Chondrocyte (in vitro differentiated cells): ENCODE measurements at regions not wholly inside any gene's neighbourhood (a gene's known extent, or its start where the extent isn't known, plus 50 kb on each side); places are given as distances from the start of the nearest gene placed in this dataset.

ENCODE experiments used
- DNase-seq: peaks from one replicate; pipeline ENCODE4 v3.0.0; 2021; ENCODE audit warnings: mixed read lengths, low spot score
- H3K27ac Mint-ChIP-seq: one replicate; pipeline ENCODE4 v1.8.0; 2021; ENCODE audit warnings: mild to moderate bottlenecking, moderate library complexity, mixed read lengths; ENCODE audit not compliant: unreplicated experiment
- H3K27me3 Mint-ChIP-seq: 2 replicates; pipeline ENCODE4 v1.8.0; 2021; ENCODE audit warnings: low read depth, mixed read lengths
- H3K36me3 Mint-ChIP-seq: 2 replicates; pipeline ENCODE4 v1.8.0; 2021; ENCODE audit warnings: low read depth, mixed read lengths
- H3K4me1 Mint-ChIP-seq: 2 replicates; pipeline ENCODE4 v1.8.0; 2021; ENCODE audit warnings: low read depth, mild to moderate bottlenecking, mixed read lengths
- H3K4me3 Mint-ChIP-seq: one replicate; pipeline ENCODE4 v1.8.0; 2021; ENCODE audit warnings: mild to moderate bottlenecking, moderate library complexity, mixed read lengths; ENCODE audit not compliant: unreplicated experiment
- H3K9me3 Mint-ChIP-seq: 2 replicates; pipeline ENCODE4 v1.8.0; 2021; ENCODE audit warnings: low read depth, mixed read lengths
- TF ChIP-seq, protein P1 (sequence below): fragments of 200-600 bp; sonication (generic); IDR thresholded peaks from 2 replicates; pipeline ENCODE4 v1.5.0; 2021; ENCODE audit warnings: antibody characterized with exemption, mild to moderate bottlenecking, moderate library complexity

GRCh38 chr16:64390102-64390501 lies 731.8 kb downstream of the CDH11 start:
- peak overlapping the region; percentile 95 for H3K27ac Mint-ChIP-seq
- H3K4me3 Mint-ChIP-seq = peak overlapping the region; percentile 63
- TF ChIP-seq, protein P1, sequence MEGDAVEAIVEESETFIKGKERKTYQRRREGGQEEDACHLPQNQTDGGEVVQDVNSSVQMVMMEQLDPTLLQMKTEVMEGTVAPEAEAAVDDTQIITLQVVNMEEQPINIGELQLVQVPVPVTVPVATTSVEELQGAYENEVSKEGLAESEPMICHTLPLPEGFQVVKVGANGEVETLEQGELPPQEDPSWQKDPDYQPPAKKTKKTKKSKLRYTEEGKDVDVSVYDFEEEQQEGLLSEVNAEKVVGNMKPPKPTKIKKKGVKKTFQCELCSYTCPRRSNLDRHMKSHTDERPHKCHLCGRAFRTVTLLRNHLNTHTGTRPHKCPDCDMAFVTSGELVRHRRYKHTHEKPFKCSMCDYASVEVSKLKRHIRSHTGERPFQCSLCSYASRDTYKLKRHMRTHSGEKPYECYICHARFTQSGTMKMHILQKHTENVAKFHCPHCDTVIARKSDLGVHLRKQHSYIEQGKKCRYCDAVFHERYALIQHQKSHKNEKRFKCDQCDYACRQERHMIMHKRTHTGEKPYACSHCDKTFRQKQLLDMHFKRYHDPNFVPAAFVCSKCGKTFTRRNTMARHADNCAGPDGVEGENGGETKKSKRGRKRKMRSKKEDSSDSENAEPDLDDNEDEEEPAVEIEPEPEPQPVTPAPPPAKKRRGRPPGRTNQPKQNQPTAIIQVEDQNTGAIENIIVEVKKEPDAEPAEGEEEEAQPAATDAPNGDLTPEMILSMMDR = no peak
- no peaks in the 10 kb centered on the region for H3K9me3 Mint-ChIP-seq
- no peak for DNase-seq
- no peaks in the 10 kb centered on the region for H3K36me3 Mint-ChIP-seq
- no peaks in the 10 kb centered on the region for H3K27me3 Mint-ChIP-seq
- peaks cover 34% of the 10 kb centered on the region for H3K4me1 Mint-ChIP-seq

DNA sequence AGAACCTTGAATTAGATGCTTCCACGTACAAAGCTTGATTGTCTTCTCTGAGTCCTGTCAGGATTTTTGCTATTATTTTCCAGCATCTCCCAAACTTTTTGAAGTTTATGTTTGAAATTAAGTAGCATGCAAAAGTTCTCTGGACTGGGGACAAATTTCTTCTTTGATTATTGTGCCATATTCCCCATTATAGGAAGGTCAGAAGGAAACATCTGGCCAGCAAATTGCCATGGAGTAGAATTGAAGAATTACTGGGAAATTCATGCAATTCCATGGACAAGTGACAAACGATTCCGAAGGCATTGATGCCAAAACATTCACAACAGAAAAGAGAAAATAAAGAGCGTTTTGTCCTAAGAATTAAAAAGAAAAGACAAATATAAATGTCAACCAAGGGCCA lies 737.2 kb downstream of the CDH11 start:
- Mint-ChIP-seq H3K27ac (no peak overlapping the region), H3K27me3 (no peaks in the 10 kb centered on the region), H3K36me3 (no peaks in the 10 kb centered on the region), H3K4me3 (no peak overlapping the region), H3K4me1 (peaks cover 3% of the 10 kb centered on the region), H3K9me3 (no peaks in the 10 kb centered on the region)
- TF ChIP-seq, protein P1 = no peak
- DNase-seq = no peak

- Mint-ChIP-seq H3K36me3 (no peaks in the 10 kb centered on the region), H3K4me3 (no peak overlapping the region), H3K9me3 (no peaks in the 10 kb centered on the region), H3K27ac (peak overlapping the region; percentile 33), H3K4me1 (peaks cover 8% of the 10 kb centered on the region), H3K27me3 (no peaks in the 10 kb centered on the region)
- DNase-seq = no peak
- TF ChIP-seq, protein P1 = no peak
These were observed 739.9 kb downstream of the CDH11 start for GRCh38 chr16:64381979-64382378.

- no peaks in the 10 kb centered on the region for H3K36me3 Mint-ChIP-seq
- no peak for DNase-seq
- peaks cover 9% of the 10 kb centered on the region for H3K4me1 Mint-ChIP-seq
- H3K27ac Mint-ChIP-seq = no peak overlapping the region
- TF ChIP-seq, protein P1 = no peak
- no peaks in the 10 kb centered on the region for H3K9me3 Mint-ChIP-seq
- H3K27me3 Mint-ChIP-seq = no peaks in the 10 kb centered on the region
- no peak overlapping the region for H3K4me3 Mint-ChIP-seq
These were observed 741.1 kb downstream of the CDH11 start for GRCh38 chr16:64380751-64381150.

- peaks cover 10% of the 10 kb centered on the region for H3K4me1 Mint-ChIP-seq
- no peak overlapping the region for H3K27ac Mint-ChIP-seq
- TF ChIP-seq, protein P1 = no peak
- no peak for DNase-seq
- H3K9me3 Mint-ChIP-seq = no peaks in the 10 kb centered on the region
- H3K4me3 Mint-ChIP-seq = no peak overlapping the region
- no peaks in the 10 kb centered on the region for H3K36me3 Mint-ChIP-seq
- H3K27me3 Mint-ChIP-seq = no peaks in the 10 kb centered on the region
These were observed 746.4 kb downstream of the CDH11 start for GRCh38 chr16:64375391-64375980.
